ENCODE measurements at regions not wholly inside any gene's neighbourhood (a gene's known extent, or its start where the extent isn't known, plus 50 kb on each side); places are given as distances from the start of the nearest gene placed in this dataset.
A peak's percentile ranks its signal among the peaks of the same experiment; 100 is the strongest.

DNA sequence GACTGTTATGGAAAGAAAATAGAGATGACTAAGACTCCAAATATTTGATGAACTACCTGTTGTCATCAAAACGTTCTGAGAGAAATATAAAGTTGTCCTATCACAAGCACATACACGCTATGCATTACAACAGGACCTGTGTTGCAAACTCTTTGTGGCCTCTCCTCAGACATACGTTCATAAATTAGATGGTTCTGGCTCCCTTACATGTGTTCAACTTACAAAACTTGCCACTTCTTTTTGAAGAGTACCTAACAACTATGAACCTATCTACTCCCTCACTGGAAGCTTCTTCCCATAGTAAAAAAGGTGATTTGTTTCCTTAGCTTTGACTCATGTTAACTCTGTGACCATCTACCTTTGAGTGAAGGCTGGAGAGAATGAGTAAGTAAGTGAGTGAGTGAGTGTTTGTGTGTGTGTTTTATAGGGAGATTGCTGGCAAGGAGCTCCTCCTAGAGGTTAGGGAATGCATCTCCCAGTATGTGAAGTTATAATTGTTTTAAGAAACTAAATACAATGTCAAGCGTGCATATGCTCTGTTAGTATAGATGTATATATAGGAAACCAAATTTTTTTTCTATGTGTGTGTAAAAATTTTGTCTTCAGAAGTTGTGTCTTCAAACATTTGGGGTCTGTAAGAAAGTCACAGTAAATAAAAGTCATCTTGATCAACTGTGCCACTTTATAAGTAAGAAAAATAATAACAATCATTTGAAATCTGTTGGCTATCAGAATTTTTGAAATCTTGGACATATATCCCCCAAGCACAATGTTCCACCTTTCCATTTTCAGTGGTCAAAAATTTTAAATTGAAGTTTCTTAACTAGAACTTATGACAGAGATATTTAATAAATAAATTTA lies 1211.1 kb upstream of the GJE1 start:
- Histone ChIP-seq H3K27me3 (ENCODE audit: control insufficient read depth, insufficient read depth, low read length) (no peaks in the 10 kb centered on the region), H3K4me3 (ENCODE audit: low read length) (no peak overlapping the region), H3K9me3 (replicated peaks; ENCODE audit: low read length) (no peaks in the 10 kb centered on the region), H3K36me3 (ENCODE audit: insufficient read depth, low read length) (no peaks in the 10 kb centered on the region), H3K4me2 (ENCODE audit: low read length) (no peak overlapping the region), H3K4me1 (ENCODE audit: control insufficient read depth, insufficient read depth, low read length) (peaks cover 3% of the 10 kb centered on the region), H3K9ac (ENCODE audit: low read depth, low read length) (peak overlapping the region; percentile 58)

DNA sequence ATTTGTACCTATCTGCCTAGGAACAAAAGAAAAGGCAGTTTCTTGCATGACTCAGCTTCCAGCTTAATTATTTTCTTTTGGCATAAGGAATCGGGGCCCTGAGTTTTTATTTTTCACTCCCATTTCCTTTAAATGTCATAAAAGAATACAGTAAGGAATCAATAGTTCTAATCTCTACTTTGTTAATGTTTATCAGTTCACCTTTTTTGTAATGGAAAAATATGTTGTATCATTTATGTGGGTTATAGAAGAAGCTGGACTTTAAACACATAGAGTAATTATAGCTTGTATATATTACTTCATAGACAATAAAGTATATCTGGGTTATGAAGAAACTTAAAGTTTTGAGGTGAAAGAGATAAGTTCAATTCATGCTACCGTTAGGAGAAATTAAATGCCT lies 1214.8 kb upstream of the GJE1 start:
- no peaks in the 10 kb centered on the region for H3K9me3 ChIP-seq (replicated peaks; ENCODE audit: low read length)

DNA sequence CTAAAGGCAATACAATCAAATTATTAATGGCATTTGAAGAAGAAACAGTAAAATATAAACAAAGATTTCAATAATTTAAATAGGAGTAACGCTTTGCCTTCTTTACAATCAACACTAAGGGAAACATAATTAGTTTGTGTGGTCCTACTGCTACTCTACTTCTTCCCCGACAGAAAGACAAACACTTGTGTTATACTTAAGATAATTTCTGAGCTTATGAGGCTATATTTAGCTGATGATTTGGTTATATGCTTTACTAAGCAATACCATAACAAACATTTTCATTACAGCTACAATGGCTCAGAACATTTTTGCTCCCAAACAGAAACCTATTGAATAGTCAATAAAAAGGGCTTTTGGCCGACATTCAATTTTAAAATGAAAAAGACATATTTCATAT lies 1217.2 kb upstream of the GJE1 start:
- H3K27me3 ChIP-seq (ENCODE audit: control insufficient read depth, insufficient read depth, low read length) = no peaks in the 10 kb centered on the region
- H3K9ac ChIP-seq (ENCODE audit: low read depth, low read length) = no peak overlapping the region
- no peaks in the 10 kb centered on the region for H3K36me3 ChIP-seq (ENCODE audit: insufficient read depth, low read length)
- no peaks in the 10 kb centered on the region for H3K9me3 ChIP-seq (replicated peaks; ENCODE audit: low read length)
- no peak overlapping the region for H3K4me3 ChIP-seq (ENCODE audit: low read length)
- no peak overlapping the region for H3K4me2 ChIP-seq (ENCODE audit: low read length)
- H3K4me1 ChIP-seq (ENCODE audit: control insufficient read depth, insufficient read depth, low read length) = peaks cover 7% of the 10 kb centered on the region

More for the DNA sequence above, 1214.8 kb upstream of the GJE1 start:
- Histone ChIP-seq H3K36me3 (ENCODE audit: insufficient read depth, low read length) (no peaks in the 10 kb centered on the region), H3K4me2 (ENCODE audit: low read length) (no peak overlapping the region), H3K4me3 (ENCODE audit: low read length) (no peak overlapping the region), H3K9ac (ENCODE audit: low read depth, low read length) (no peak overlapping the region), H3K4me1 (ENCODE audit: control insufficient read depth, insufficient read depth, low read length) (peaks cover 10% of the 10 kb centered on the region), H3K27me3 (ENCODE audit: control insufficient read depth, insufficient read depth, low read length) (no peaks in the 10 kb centered on the region)

DNA sequence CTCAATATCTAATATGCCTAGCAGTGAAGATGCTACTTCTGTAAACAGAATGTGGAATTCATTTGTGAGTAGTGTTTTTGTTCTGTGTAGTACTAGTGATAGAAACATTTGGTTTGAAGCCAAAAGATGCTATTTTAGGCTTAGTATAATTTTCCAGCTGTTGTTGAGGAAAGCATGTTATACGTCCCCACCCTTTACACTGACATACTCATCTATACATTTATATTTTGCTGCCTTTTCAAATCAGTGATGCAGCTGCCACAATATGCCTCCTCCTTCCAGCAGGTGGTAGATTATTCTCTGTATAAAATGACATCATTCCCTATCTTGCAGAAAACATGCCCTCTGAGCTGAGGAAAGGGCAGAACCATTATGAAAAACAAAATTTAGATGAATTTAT lies 1217.6 kb upstream of the GJE1 start:
- no peaks in the 10 kb centered on the region for H3K36me3 ChIP-seq (ENCODE audit: insufficient read depth, low read length)
- no peaks in the 10 kb centered on the region for H3K9me3 ChIP-seq (replicated peaks; ENCODE audit: low read length)
- no peak overlapping the region for H3K4me2 ChIP-seq (ENCODE audit: low read length)
- H3K4me3 ChIP-seq (ENCODE audit: low read length) = no peak overlapping the region
- H3K4me1 ChIP-seq (ENCODE audit: control insufficient read depth, insufficient read depth, low read length) = peaks cover 10% of the 10 kb centered on the region
- no peaks in the 10 kb centered on the region for H3K27me3 ChIP-seq (ENCODE audit: control insufficient read depth, insufficient read depth, low read length)
- H3K9ac ChIP-seq (ENCODE audit: low read depth, low read length) = no peak overlapping the region

DNA sequence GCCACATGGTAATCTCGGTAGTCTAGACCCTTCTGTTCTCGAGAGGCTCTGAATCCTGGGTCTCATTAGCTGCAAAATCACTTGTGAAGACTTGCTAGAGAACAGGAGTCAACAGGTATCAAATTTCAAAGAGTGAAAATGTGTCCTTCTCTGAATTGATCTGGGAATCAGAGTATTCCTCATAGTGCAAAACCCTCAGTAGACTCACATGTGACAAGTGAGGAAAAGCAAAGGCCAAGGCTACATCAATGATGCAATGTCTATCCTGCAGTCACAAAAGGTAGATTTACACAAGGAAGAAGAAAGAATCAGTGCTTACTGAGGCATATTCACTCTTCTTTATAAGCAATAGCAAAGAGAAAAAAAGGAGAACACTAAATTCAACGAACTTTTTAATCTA lies 1220.0 kb upstream of the GJE1 start:
- Histone ChIP-seq H3K4me2 (ENCODE audit: low read length) (no peak overlapping the region), H3K9me3 (replicated peaks; ENCODE audit: low read length) (no peaks in the 10 kb centered on the region), H3K9ac (ENCODE audit: low read depth, low read length) (no peak overlapping the region), H3K4me1 (ENCODE audit: control insufficient read depth, insufficient read depth, low read length) (peaks cover 25% of the 10 kb centered on the region), H3K36me3 (ENCODE audit: insufficient read depth, low read length) (no peaks in the 10 kb centered on the region), H3K4me3 (ENCODE audit: low read length) (no peak overlapping the region), H3K27me3 (ENCODE audit: control insufficient read depth, insufficient read depth, low read length) (no peaks in the 10 kb centered on the region)

DNA sequence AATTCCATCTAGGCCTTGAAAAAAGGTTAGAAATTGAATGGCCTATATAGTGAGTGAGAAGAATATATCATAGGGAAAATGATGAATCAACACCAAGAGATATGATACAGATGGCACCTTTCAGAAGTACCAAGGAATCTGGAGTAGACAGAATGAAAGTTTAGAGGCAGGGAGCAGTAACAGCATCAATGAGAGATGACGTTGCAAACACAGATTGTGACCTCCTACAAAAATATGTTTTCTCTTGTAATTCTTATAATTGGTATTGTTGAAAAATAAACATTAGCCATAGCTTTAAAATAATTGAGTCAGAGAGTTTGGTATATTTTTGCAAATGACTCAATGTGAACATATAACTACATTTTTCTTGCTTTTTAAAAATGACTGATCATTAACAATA lies 1223.1 kb upstream of the GJE1 start:
- Histone ChIP-seq H3K4me1 (ENCODE audit: control insufficient read depth, insufficient read depth, low read length) (peaks cover 18% of the 10 kb centered on the region), H3K27me3 (ENCODE audit: control insufficient read depth, insufficient read depth, low read length) (no peaks in the 10 kb centered on the region)

DNA sequence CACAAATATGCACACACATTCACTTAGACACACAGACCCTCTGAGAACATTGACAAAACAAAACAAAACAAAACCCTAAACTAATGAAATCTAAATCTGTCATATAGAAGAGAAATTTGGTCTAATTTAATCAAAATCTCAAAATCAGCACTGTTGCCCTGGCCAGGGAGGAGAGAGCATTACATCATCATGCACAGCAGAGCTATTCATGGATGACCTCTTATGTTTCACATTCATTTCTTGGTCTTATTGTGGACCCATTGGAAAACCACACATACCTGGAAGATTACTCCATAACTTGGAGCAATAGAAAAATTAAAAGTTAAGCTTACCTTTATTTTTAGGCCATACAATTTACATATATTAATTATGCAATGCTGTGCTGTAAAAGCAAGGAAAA lies 1223.6 kb upstream of the GJE1 start:
- peak overlapping the region; percentile 47 for H3K9ac ChIP-seq (ENCODE audit: low read depth, low read length)
- no peak overlapping the region for H3K4me3 ChIP-seq (ENCODE audit: low read length)
- H3K36me3 ChIP-seq (ENCODE audit: insufficient read depth, low read length) = no peaks in the 10 kb centered on the region
- no peaks in the 10 kb centered on the region for H3K27me3 ChIP-seq (ENCODE audit: control insufficient read depth, insufficient read depth, low read length)
- H3K4me1 ChIP-seq (ENCODE audit: control insufficient read depth, insufficient read depth, low read length) = peaks cover 18% of the 10 kb centered on the region
- H3K4me2 ChIP-seq (ENCODE audit: low read length) = peak overlapping the region; percentile 28
- H3K9me3 ChIP-seq (replicated peaks; ENCODE audit: low read length) = no peaks in the 10 kb centered on the region

More for the DNA sequence above, 1223.1 kb upstream of the GJE1 start:
- H3K36me3 ChIP-seq (ENCODE audit: insufficient read depth, low read length) = no peaks in the 10 kb centered on the region
- H3K4me2 ChIP-seq (ENCODE audit: low read length) = peak overlapping the region; percentile 28
- no peaks in the 10 kb centered on the region for H3K9me3 ChIP-seq (replicated peaks; ENCODE audit: low read length)
- no peak overlapping the region for H3K4me3 ChIP-seq (ENCODE audit: low read length)
- peak overlapping the region; percentile 47 for H3K9ac ChIP-seq (ENCODE audit: low read depth, low read length)

DNA sequence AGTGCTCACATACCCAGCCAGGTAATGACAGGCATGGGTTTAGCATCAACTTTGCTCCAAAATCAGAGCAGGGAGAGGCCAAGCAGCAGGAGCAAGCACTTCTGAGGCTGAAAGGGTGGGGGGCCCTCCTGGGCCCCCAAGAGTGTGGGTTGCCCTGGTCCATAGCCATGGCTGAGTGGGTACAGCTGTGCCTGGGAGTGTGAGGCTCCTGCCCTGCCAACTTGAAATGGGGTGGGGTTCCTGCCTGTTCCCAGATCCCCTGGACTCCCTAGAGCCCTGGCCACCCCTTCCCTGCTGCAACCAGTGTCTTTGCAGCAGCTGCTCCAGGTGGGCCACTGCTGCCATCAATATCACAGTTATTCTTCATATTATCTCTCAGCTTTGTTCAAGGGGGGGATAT lies 1224.2 kb upstream of the GJE1 start:
- Histone ChIP-seq H3K4me2 (ENCODE audit: low read length) (no peak overlapping the region), H3K9ac (ENCODE audit: low read depth, low read length) (no peak overlapping the region), H3K36me3 (ENCODE audit: insufficient read depth, low read length) (no peaks in the 10 kb centered on the region)

DNA sequence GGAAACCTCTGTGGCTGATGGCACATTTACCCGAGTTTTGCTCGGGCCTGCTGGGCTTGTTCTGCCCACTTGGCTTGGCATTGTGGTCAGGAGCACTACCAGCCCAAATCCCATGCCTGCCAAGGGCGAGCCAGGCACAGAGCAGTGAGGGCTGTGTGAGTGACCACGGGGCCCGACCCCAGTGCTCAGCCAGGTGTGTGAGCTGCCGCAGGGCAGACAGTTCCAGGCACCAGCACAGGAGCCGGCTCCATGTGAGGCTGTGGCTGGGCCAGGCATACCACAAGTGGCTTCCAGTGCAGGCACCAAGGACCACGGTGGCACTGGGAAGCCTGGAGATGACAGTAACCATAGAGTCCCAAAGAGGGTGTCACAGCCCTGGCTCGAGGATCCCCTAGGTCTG lies 1225.5 kb upstream of the GJE1 start:
- peaks cover 18% of the 10 kb centered on the region for H3K4me1 ChIP-seq (ENCODE audit: control insufficient read depth, insufficient read depth, low read length)
- H3K27me3 ChIP-seq (ENCODE audit: control insufficient read depth, insufficient read depth, low read length) = no peaks in the 10 kb centered on the region
- no peaks in the 10 kb centered on the region for H3K36me3 ChIP-seq (ENCODE audit: insufficient read depth, low read length)
- no peak overlapping the region for H3K9ac ChIP-seq (ENCODE audit: low read depth, low read length)
- no peak overlapping the region for H3K4me3 ChIP-seq (ENCODE audit: low read length)
- H3K4me2 ChIP-seq (ENCODE audit: low read length) = no peak overlapping the region
- no peaks in the 10 kb centered on the region for H3K9me3 ChIP-seq (replicated peaks; ENCODE audit: low read length)

More for the DNA sequence above, 1224.2 kb upstream of the GJE1 start:
- Histone ChIP-seq H3K4me1 (ENCODE audit: control insufficient read depth, insufficient read depth, low read length) (peaks cover 18% of the 10 kb centered on the region), H3K27me3 (ENCODE audit: control insufficient read depth, insufficient read depth, low read length) (no peaks in the 10 kb centered on the region), H3K9me3 (replicated peaks; ENCODE audit: low read length) (no peaks in the 10 kb centered on the region), H3K4me3 (ENCODE audit: low read length) (no peak overlapping the region)

DNA sequence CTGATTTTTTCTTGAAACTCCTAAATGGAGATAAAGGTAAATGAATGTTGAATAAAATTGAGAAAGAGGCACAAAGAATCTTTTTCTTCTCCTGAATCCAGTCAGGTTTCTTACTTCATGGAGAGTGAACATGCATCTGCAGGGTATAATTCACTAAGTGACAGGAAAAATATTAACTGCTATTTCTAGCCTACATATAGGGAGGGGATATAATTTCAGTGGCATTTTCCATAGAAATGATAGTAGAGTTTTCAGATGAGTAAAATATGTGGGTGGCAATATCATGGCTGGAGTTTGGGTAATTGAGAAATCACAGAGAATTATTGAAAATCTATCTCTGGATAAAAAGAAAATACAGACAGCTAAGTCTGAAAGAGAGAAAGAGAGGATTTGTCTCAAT lies 1227.0 kb upstream of the GJE1 start:
- Histone ChIP-seq H3K4me1 (ENCODE audit: control insufficient read depth, insufficient read depth, low read length) (peaks cover 18% of the 10 kb centered on the region), H3K4me3 (ENCODE audit: low read length) (no peak overlapping the region), H3K36me3 (ENCODE audit: insufficient read depth, low read length) (no peaks in the 10 kb centered on the region), H3K9ac (ENCODE audit: low read depth, low read length) (no peak overlapping the region), H3K9me3 (replicated peaks; ENCODE audit: low read length) (peaks cover 3% of the 10 kb centered on the region), H3K4me2 (ENCODE audit: low read length) (no peak overlapping the region), H3K27me3 (ENCODE audit: control insufficient read depth, insufficient read depth, low read length) (no peaks in the 10 kb centered on the region)

DNA sequence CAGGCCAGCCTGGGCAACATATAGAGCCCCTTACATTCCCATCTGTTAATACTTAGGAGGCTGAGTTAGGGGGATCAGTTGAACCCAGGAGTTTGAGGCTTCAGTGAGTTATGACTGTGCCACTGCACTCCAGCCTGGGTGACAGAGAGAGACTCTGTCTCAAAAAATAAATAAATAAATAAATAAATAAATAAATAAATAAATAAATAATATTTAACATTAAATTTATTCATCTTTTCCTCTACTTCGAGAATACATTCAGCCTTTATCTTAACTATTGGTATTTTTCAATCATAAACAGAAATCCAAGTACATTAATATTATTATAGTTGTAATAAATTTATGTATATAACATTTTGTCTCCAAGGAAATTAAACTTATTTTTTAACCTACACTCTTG lies 1227.7 kb upstream of the GJE1 start:
- no peak overlapping the region for H3K9ac ChIP-seq (ENCODE audit: low read depth, low read length)
- H3K4me2 ChIP-seq (ENCODE audit: low read length) = no peak overlapping the region
- H3K27me3 ChIP-seq (ENCODE audit: control insufficient read depth, insufficient read depth, low read length) = no peaks in the 10 kb centered on the region
- H3K36me3 ChIP-seq (ENCODE audit: insufficient read depth, low read length) = no peaks in the 10 kb centered on the region
- peaks cover 15% of the 10 kb centered on the region for H3K4me1 ChIP-seq (ENCODE audit: control insufficient read depth, insufficient read depth, low read length)
- H3K4me3 ChIP-seq (ENCODE audit: low read length) = no peak overlapping the region
- H3K9me3 ChIP-seq (replicated peaks; ENCODE audit: low read length) = peaks cover 3% of the 10 kb centered on the region

Measured in skeletal muscle satellite cell (primary cell).